HepG2 (cell line): ENCODE measurements at regions not wholly inside any gene's neighbourhood (a gene's known extent, or its start where the extent isn't known, plus 50 kb on each side); places are given as distances from the start of the nearest gene placed in this dataset.

Experiments used
- ATAC-seq: fragments of 200-7000 bp; cut with Tn5 transposase; 3 replicates; pipeline ENCODE4 v1.9.1; 2020; ENCODE audit warnings: mild to moderate bottlenecking, moderate library complexity
- BruUV-seq: library from RNA; stranded (reverse); fragments of 400-500 nt; replicated peaks from 2 replicates; lab custom pipeline; 2021; lab: Mats Ljungman, UMichigan
- CTCF ChIA-PET: fragments of 300-600 bp; formaldehyde crosslinking; extraction: SDS; loops from one replicate; lab custom pipeline; 2021; ENCODE audit warnings: low total read pairs, inconsistent platforms, low intra/inter-chr PET ratio; lab: Yijun Ruan, JAX
- POLR2A ChIA-PET: fragments of 350-600 bp; sonication (Branson Sonifier 250); formaldehyde crosslinking; loops from one replicate; lab custom pipeline; 2020; ENCODE audit warnings: antibody characterized with exemption, inconsistent platforms; lab: Yijun Ruan, JAX
- DNase-seq: peaks from one replicate; pipeline ENCODE4 v3.0.0-alpha.2; 2015; ENCODE audit warnings: low spot score
- FAIRE-seq: peaks from 3 replicates; lab custom pipeline; 2011; peaks lifted over from hg19 to GRCh38; lab: Jason Lieb, UNC
- H2AFZ ChIP-seq: one replicate; pipeline ENCODE4 v1.6.1; 2011; ENCODE audit warnings: low read length, inconsistent platforms
- H3K27ac ChIP-seq: fragments of 300-600 bp; 3 replicates; pipeline ENCODE4 v1.8.0; 2011; ENCODE audit warnings: mixed run types, mild to moderate bottlenecking, mixed read lengths, low read length, inconsistent platforms; ENCODE audit not compliant: insufficient read depth; ENCODE audit errors: extremely low read length
- H3K27me3 ChIP-seq, 2 experiments: fragments of 200-600 bp in 1 of 2; 2 replicates in 1 of 2; 3 replicates in 1 of 2; pipeline versions ENCODE4 v1.6.0 to v1.8.0; 2011; ENCODE audit warnings: low read length in 2 of 2, mild to moderate bottlenecking in 2 of 2, moderate library complexity in 2 of 2, inconsistent platforms in 1 of 2; ENCODE audit not compliant: insufficient read depth in 2 of 2, control insufficient read depth in 1 of 2
- H3K36me3 ChIP-seq, 2 experiments: fragments of 200-600 bp in 1 of 2; replicated peaks in 1 of 2; 2 replicates in 1 of 2; 3 replicates in 1 of 2; pipeline versions ENCODE4 v1.5.1 to v1.8.0; 2011; ENCODE audit warnings: low read length in 2 of 2, inconsistent platforms in 1 of 2; ENCODE audit not compliant: insufficient read depth in 2 of 2, control insufficient read depth in 1 of 2
- H3K4me1 ChIP-seq: 2 replicates; pipeline ENCODE4 v1.5.1; 2012; ENCODE audit warnings: low read length, inconsistent platforms; ENCODE audit not compliant: insufficient read depth
- H3K4me2 ChIP-seq: 2 replicates; pipeline ENCODE4 v1.6.0; 2011; ENCODE audit warnings: low read depth, low read length, inconsistent platforms
- H3K4me3 ChIP-seq, 3 experiments: fragments of 200-600 bp in 1 of 3; sonication (generic), shearing (Covaris generic) in 1 of 3; replicated peaks in 1 of 3; 2 replicates each; pipeline ENCODE4 v1.5.1; 2011 to 2016; ENCODE audit warnings: low read length in 3 of 3, inconsistent platforms in 2 of 3, low read depth in 2 of 3, mild to moderate bottlenecking in 2 of 3, control low read depth in 1 of 3, mixed read lengths in 1 of 3; ENCODE audit not compliant: insufficient read depth in 1 of 3
- H3K79me2 ChIP-seq: one replicate; pipeline ENCODE4 v1.6.1; 2011; ENCODE audit warnings: low read length, inconsistent platforms; ENCODE audit not compliant: insufficient read depth
- H3K9ac ChIP-seq: 2 replicates; pipeline ENCODE4 v1.6.0; 2011; ENCODE audit warnings: mild to moderate bottlenecking, low read depth, low read length, inconsistent platforms; ENCODE audit not compliant: insufficient read depth
- H3K9me3 ChIP-seq: 2 replicates; pipeline ENCODE4 v1.5.1; 2012; ENCODE audit warnings: mild to moderate bottlenecking, low read length
- H4K20me1 ChIP-seq: 2 replicates; pipeline ENCODE4 v1.6.0; 2011; ENCODE audit warnings: inconsistent platforms, mild to moderate bottlenecking, low read length, moderate library complexity; ENCODE audit not compliant: insufficient read depth
- CREB3 ChIP-seq: sonication (generic); formaldehyde crosslinking; IDR thresholded peaks from 2 replicates; pipeline ENCODE4 v1.5.0; 2020; ENCODE audit warnings: missing genetic modification reagents
- FOXJ3 ChIP-seq: sonication (generic); formaldehyde crosslinking; IDR thresholded peaks from 2 replicates; pipeline ENCODE4 v1.4.0; 2020; ENCODE audit warnings: missing genetic modification reagents, mild to moderate bottlenecking, borderline replicate concordance
- ISX ChIP-seq: sonication (generic); formaldehyde crosslinking; conservative IDR thresholded peaks from 2 replicates; pipeline ENCODE4 v1.5.0; 2020; ENCODE audit warnings: missing genetic modification reagents
- MED1 ChIP-seq: sonication (generic); formaldehyde crosslinking; IDR thresholded peaks from 2 replicates; pipeline ENCODE4 v1.4.0; 2020; ENCODE audit warnings: missing genetic modification reagents
- POLR2G ChIP-seq: fragments of 200-400 bp; formaldehyde crosslinking; IDR thresholded peaks from 2 replicates; pipeline ENCODE4 v1.6.1; 2018; ENCODE audit warnings: mild to moderate bottlenecking, low read depth, low read length, moderate library complexity
- PPARG ChIP-seq: conservative IDR thresholded peaks from 2 replicates; pipeline ENCODE4 v1.6.1; 2016; ENCODE audit warnings: missing biosample characterization, missing genetic modification reagents
- RXRB ChIP-seq: IDR thresholded peaks from 2 replicates; pipeline ENCODE4 v1.6.1; 2016; ENCODE audit warnings: borderline replicate concordance, missing genetic modification reagents, missing compliant biosample characterization
- SKIL ChIP-seq: sonication (generic); formaldehyde crosslinking; IDR thresholded peaks from 2 replicates; pipeline ENCODE4 v1.8.0; 2022; ENCODE audit warnings: missing genetic modification reagents, mild to moderate bottlenecking, moderate library complexity, borderline replicate concordance
- ZNF274 ChIP-seq: sonication (generic); formaldehyde crosslinking; IDR thresholded peaks from 2 replicates; pipeline ENCODE4 v1.5.1; 2020; ENCODE audit warnings: mild to moderate bottlenecking, missing genetic modification reagents
- ZNF7 ChIP-seq: IDR thresholded peaks from 2 replicates; pipeline ENCODE4 v1.6.1; 2016; ENCODE audit warnings: missing biosample characterization, missing genetic modification reagents
- ZNF776 ChIP-seq: sonication (generic); formaldehyde crosslinking; IDR thresholded peaks from 2 replicates; pipeline ENCODE4 v1.4.0; 2020; ENCODE audit warnings: mild to moderate bottlenecking, missing genetic modification reagents
- ZSCAN9 ChIP-seq: IDR thresholded peaks from 2 replicates; pipeline ENCODE4 v1.6.1; 2016; ENCODE audit warnings: borderline replicate concordance
- WGBS: methylation state at CpG from one replicate; pipeline ENCODE4 v1.1.6; 2017; ENCODE audit warnings: low lambda C conversion rate; 5-methylcytosine and 5-hydroxymethylcytosine counted together
- in situ Hi-C: cut with HindIII; loops from 2 replicates; pipeline ENCODE4 v1.10.0; 2017; ENCODE audit warnings: low pct_unique_long_range_greater_than_20kb; ENCODE audit not compliant: extremely low pct_ligation_motif_present
- intact Hi-C: fragments of 100-400 bp; cut with micrococcal nuclease; formaldehyde crosslinking; loops from one replicate; pipeline ENCODE4 v1.10.0; 2022; ENCODE audit not compliant: unreplicated experiment
- TF ChIP-seq, protein P1 (sequence below): sonication (generic); formaldehyde crosslinking; IDR thresholded peaks from 2 replicates; pipeline ENCODE4 v1.8.0; 2022; ENCODE audit warnings: missing genetic modification reagents, mild to moderate bottlenecking, borderline replicate concordance
- TF ChIP-seq, protein P2 (sequence below): sonication (generic); formaldehyde crosslinking; IDR thresholded peaks from 2 replicates; pipeline ENCODE4 v1.4.0; 2020; ENCODE audit warnings: missing genetic modification reagents
- TF ChIP-seq, protein P3 (sequence below): sonication (generic); formaldehyde crosslinking; IDR thresholded peaks from 2 replicates; pipeline ENCODE4 v1.9.0; 2022; ENCODE audit warnings: low read depth, missing genetic modification reagents

- TF ChIP-seq MED1 (CRISPR knock-in tag) (peak; percentile 17; the same call in 1 of the 2 replicates), RXRB (peak; percentile 22; the same call in 1 of the 2 replicates), ZNF7 (CRISPR knock-in tag) (peak; percentile 52; the same call in 1 of the 2 replicates), FOXJ3 (CRISPR knock-in tag) (peak; percentile 9; the same call in 1 of the 2 replicates)
Observed at GRCh38 chr17:72397687-72398086, 276.9 kb downstream of the SOX9 start (continued).

- peak overlapping the region; percentile 80 for H3K4me2 ChIP-seq
- WGBS: 19% methylated on average over 9 of the region's 9 CpGs
- FAIRE-seq: no peak
- ATAC-seq: peak; percentile 61
- H3K4me1 ChIP-seq: peaks cover 98% of the 10 kb centered on the region
- POLR2A ChIA-PET: interaction anchor here (0.7 to 4.8 kb wide), 38 partner anchors 8 to 1877 kb away, joined by 3 to 169 read pairs (median 5); partner anchors contain the start of gene SOX9
- H3K27ac ChIP-seq: peak overlapping the region; percentile 98
- intact Hi-C loops (loop anchor here (1.0 to 5.0 kb wide), 9 partner anchors 14 to 273 kb away; no protein-coding TSS in a partner anchor), in situ Hi-C loops (no loop called here)
- peak overlapping the region; percentile 89 for H3K9ac ChIP-seq
- CTCF ChIA-PET: interaction anchor here (1.4 kb wide), 1 partner anchor 14 kb away, joined by 4 read pairs; no protein-coding TSS in a partner anchor
- peak overlapping the region; percentile 4 to 57 (median 36) for H3K4me3 ChIP-seq
- DNase-seq: no peak
- peaks cover 20% of the 10 kb centered on the region for H3K79me2 ChIP-seq
- H3K9me3 ChIP-seq: no peaks in the 10 kb centered on the region
- H4K20me1 ChIP-seq: no peaks in the 10 kb centered on the region
- peaks cover 0 to 6% of the 10 kb centered on the region in 2 experiments; a peak in 3 of 5 replicates for H3K36me3 ChIP-seq
- H3K27me3 ChIP-seq: no peaks in the 10 kb centered on the region
- no peak overlapping the region for H2AFZ ChIP-seq
- BruUV-seq: TSS peak; percentile 49
- TF ChIP-seq ZNF776 (CRISPR knock-in tag) (0 out of 2 replicates have a peak, but pooled peaks have one; percentile 25), PPARG (CRISPR knock-in tag) (no peak), ISX (CRISPR knock-in tag) (no peak), SKIL (CRISPR knock-in tag) (no peak), ZSCAN9 (no peak), ZNF274 (peak; percentile 14), CREB3 (CRISPR knock-in tag) (no peak), POLR2G (peak; percentile 40)
- TF ChIP-seq, protein P1, sequence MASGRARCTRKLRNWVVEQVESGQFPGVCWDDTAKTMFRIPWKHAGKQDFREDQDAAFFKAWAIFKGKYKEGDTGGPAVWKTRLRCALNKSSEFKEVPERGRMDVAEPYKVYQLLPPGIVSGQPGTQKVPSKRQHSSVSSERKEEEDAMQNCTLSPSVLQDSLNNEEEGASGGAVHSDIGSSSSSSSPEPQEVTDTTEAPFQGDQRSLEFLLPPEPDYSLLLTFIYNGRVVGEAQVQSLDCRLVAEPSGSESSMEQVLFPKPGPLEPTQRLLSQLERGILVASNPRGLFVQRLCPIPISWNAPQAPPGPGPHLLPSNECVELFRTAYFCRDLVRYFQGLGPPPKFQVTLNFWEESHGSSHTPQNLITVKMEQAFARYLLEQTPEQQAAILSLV (CRISPR knock-in tag): 0 out of 2 replicates have a peak, but pooled peaks have one; percentile 2
- TF ChIP-seq, protein P2, sequence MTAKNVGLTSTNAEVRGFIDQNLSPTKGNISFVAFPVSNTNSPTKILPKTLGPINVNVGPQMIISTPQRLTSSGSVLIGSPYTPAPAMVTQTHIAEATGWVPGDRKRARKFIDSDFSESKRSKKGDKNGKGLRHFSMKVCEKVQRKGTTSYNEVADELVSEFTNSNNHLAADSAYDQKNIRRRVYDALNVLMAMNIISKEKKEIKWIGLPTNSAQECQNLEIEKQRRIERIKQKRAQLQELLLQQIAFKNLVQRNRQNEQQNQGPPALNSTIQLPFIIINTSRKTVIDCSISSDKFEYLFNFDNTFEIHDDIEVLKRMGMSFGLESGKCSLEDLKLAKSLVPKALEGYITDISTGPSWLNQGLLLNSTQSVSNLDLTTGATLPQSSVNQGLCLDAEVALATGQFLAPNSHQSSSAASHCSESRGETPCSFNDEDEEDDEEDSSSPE: peak; percentile 49; the same call in 1 of the 2 replicates
- TF ChIP-seq, protein P3, sequence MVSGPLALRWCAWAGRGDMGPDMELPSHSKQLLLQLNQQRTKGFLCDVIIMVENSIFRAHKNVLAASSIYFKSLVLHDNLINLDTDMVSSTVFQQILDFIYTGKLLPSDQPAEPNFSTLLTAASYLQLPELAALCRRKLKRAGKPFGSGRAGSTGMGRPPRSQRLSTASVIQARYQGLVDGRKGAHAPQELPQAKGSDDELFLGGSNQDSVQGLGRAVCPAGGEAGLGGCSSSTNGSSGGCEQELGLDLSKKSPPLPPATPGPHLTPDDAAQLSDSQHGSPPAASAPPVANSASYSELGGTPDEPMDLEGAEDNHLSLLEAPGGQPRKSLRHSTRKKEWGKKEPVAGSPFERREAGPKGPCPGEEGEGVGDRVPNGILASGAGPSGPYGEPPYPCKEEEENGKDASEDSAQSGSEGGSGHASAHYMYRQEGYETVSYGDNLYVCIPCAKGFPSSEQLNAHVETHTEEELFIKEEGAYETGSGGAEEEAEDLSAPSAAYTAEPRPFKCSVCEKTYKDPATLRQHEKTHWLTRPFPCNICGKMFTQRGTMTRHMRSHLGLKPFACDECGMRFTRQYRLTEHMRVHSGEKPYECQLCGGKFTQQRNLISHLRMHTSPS (CRISPR knock-in tag): peak; percentile 80
Observed at GRCh38 chr17:72399023-72399607, 278.3 kb downstream of the SOX9 start.
